Liver (tissue), 8 donors: ENCODE measurements at regions not wholly inside any gene's neighbourhood (a gene's known extent, or its start where the extent isn't known, plus 50 kb on each side); places are given as distances from the start of the nearest gene placed in this dataset.
"Not testable (repeated sequence)": the region's sequence is repeated elsewhere in the genome, so short reads cannot be mapped to it uniquely, and the experiment has no call there.

Experiments
- DNase-seq: peaks from one replicate; pipeline ENCODE4 v3.0.0-alpha.2; 2017; ENCODE audit warnings: low spot score
- H3K27ac ChIP-seq, 2 donors: one replicate each; pipeline ENCODE4 v1.7.0; 2013; ENCODE audit warnings: inconsistent platforms in 2 of 2, low read length in 2 of 2, control low read depth in 1 of 2, low read depth in 1 of 2, mild to moderate bottlenecking in 1 of 2
- H3K27me3 ChIP-seq, 4 donors: one replicate each; pipeline versions ENCODE4 v1.6.1 to v1.7.0; 2013; ENCODE audit warnings: low read length in 3 of 4, inconsistent platforms in 1 of 4, mild to moderate bottlenecking in 1 of 4, moderate library complexity in 1 of 4; ENCODE audit not compliant: control insufficient read depth in 4 of 4, insufficient read depth in 4 of 4
- H3K36me3 ChIP-seq, 4 donors: one replicate each; pipeline versions ENCODE4 v1.6.1 to v1.7.0; 2013; ENCODE audit warnings: low read length in 3 of 4, mild to moderate bottlenecking in 3 of 4, low read depth in 1 of 4, moderate library complexity in 1 of 4; ENCODE audit not compliant: control insufficient read depth in 4 of 4, insufficient read depth in 3 of 4
- H3K4me1 ChIP-seq, 4 donors: one replicate each; pipeline versions ENCODE4 v1.6.1 to v1.7.0; 2013; ENCODE audit warnings: low read length in 3 of 4, mild to moderate bottlenecking in 3 of 4, moderate library complexity in 1 of 4; ENCODE audit not compliant: control insufficient read depth in 4 of 4, insufficient read depth in 4 of 4
- H3K4me3 ChIP-seq, 3 donors: one replicate each; pipeline versions ENCODE4 v1.6.1 to v1.7.0; 2013; ENCODE audit warnings: low read length in 3 of 3, control low read depth in 1 of 3, low read depth in 1 of 3, mild to moderate bottlenecking in 1 of 3
- H3K9ac ChIP-seq, 2 donors: one replicate each; pipeline ENCODE4 v1.7.0; 2013; ENCODE audit warnings: low read length in 2 of 2, mild to moderate bottlenecking in 2 of 2, moderate library complexity in 2 of 2, control low read depth in 1 of 2, low read depth in 1 of 2
- H3K9me3 ChIP-seq, 4 donors: one replicate each; pipeline versions ENCODE4 v1.6.1 to v1.7.0; 2013; ENCODE audit warnings: low read length in 3 of 4; ENCODE audit not compliant: control insufficient read depth in 4 of 4
- EGR1 ChIP-seq, 2 donors: IDR thresholded peaks; 2 replicates each; pipeline ENCODE4 v1.6.1; 2016 to 2018; ENCODE audit warnings: antibody characterized with exemption in 2 of 2, low read depth in 2 of 2
- FOXA1 ChIP-seq: IDR thresholded peaks from 2 replicates; pipeline ENCODE4 v1.6.1; 2016; ENCODE audit warnings: antibody characterized with exemption
- FOXA2 ChIP-seq: IDR thresholded peaks from 2 replicates; pipeline ENCODE4 v1.6.1; 2016; ENCODE audit warnings: antibody characterized with exemption
- HNF4A ChIP-seq, 2 donors: conservative IDR thresholded peaks; 2 replicates each; pipeline ENCODE4 v1.6.1; 2016; ENCODE audit warnings: antibody characterized with exemption in 2 of 2, mild to moderate bottlenecking in 2 of 2
- HNF4G ChIP-seq: IDR thresholded peaks from 2 replicates; pipeline ENCODE4 v1.6.1; 2016; ENCODE audit warnings: antibody characterized with exemption
- JUND ChIP-seq, 2 donors: IDR thresholded peaks; 2 replicates each; pipeline ENCODE4 v1.6.1; 2016; ENCODE audit warnings: antibody characterized with exemption in 2 of 2
- RAD21 ChIP-seq, 2 donors: IDR thresholded peaks; 2 replicates each; pipeline ENCODE4 v1.6.1; 2016; ENCODE audit warnings: antibody characterized with exemption in 2 of 2, mild to moderate bottlenecking in 2 of 2
- TAF1 ChIP-seq: conservative IDR thresholded peaks from 2 replicates; pipeline ENCODE4 v1.6.1; 2016; ENCODE audit warnings: antibody characterized with exemption, mild to moderate bottlenecking
- YY1 ChIP-seq: IDR thresholded peaks from 2 replicates; pipeline ENCODE4 v1.6.1; 2016; ENCODE audit warnings: antibody characterized with exemption, mild to moderate bottlenecking
- ZBTB33 ChIP-seq: IDR thresholded peaks from 2 replicates; pipeline ENCODE4 v1.6.1; 2016; ENCODE audit warnings: antibody characterized with exemption
- WGBS: extraction: QIAGEN DNeasy Blood & Tissue Kit; methylation state at CpG from one replicate; pipeline ENCODE4 v1.1.7; 2013; 5-methylcytosine and 5-hydroxymethylcytosine counted together
- TF ChIP-seq, protein P1 (sequence below): fragments of 150-350 bp; IDR thresholded peaks from 2 replicates; pipeline ENCODE4 v1.5.1; 2017; ENCODE audit warnings: improper control_type of control experiment, low read depth, low read length; ENCODE audit not compliant: missing input control
- donor health status: healthy.
- donor health status: healthy.
- donor health status: healthy.
- donor health status: healthy.
- donor health status: healthy.

DNA sequence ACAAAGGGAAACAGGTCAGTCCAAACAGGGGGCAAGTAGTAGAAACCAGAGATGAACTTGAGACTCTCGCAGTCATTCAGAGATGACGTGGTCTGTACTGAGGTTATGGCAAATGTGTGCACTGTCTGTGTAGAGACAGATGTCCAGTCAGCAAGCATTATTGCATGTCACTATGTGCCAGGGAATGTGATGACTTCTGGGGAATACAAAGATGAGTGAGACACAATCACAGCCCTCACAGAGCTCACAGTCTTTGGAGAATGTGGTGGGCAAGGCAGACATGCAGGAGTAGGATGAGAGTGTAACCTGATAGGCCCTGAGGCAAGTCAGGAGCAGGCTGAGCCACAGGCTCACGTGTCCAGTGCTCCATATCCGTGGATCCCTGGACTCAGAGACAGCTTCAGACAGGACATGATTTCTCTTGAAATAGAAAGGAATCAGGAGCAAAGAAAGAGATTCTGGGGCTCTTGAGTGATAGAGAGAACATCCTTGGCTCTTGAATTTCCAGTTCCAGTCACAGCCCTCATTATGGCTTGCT, 550.7 kb downstream of the ETS1 start:
- H3K27me3 ChIP-seq: no peaks in the 10 kb centered on the region
- H3K4me1 ChIP-seq: peaks cover 0 to 4% (median 0%) of the 10 kb centered on the region in 4 donors
- no peaks in the 10 kb centered on the region for H3K36me3 ChIP-seq
- no peak overlapping the region for H3K4me3 ChIP-seq
- no peak overlapping the region for H3K9ac ChIP-seq
- no peaks in the 10 kb centered on the region for H3K9me3 ChIP-seq
- DNase-seq: no peak
- 90% methylated on average over 4 of the region's 4 CpGs for WGBS
- no peak for TF ChIP-seq FOXA2
- no peak for TF ChIP-seq EGR1 (IDR thresholded peaks at IDR 0.05; ENCODE audit: low read depth in 2 of 2)
- no peak for TF ChIP-seq TAF1
- TF ChIP-seq ZBTB33: no peak
- TF ChIP-seq FOXA1: no peak
- no peak for TF ChIP-seq YY1
- TF ChIP-seq HNF4G: no peak
- TF ChIP-seq HNF4A (conservative IDR thresholded peaks at IDR 0.05): no peak
- H3K27ac ChIP-seq: no peak overlapping the region

DNA sequence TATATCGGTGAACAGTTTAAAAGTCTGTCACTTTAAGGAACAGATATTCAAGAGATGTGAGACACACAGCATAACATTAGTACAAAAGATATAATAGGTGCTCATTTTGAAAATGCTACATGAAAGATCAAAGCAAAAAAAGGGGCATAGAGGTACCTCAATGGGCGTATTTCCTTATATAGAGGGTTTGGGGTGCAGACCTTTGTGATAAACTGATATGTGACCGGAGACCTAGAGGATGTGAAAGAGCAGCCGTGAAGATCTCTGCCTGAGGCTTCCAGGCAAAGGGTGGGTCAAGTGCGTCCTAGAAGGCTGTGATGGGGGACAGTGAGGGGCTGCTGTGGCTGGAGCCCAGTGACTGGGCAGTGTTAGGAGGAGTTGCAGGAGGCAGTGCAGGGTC, 551.4 kb downstream of the ETS1 start:
- 85% methylated on average over 5 of the region's 5 CpGs for WGBS
- H3K27ac ChIP-seq: no peak overlapping the region
- H3K9ac ChIP-seq: no peak overlapping the region
- H3K36me3 ChIP-seq: no peaks in the 10 kb centered on the region
- H3K27me3 ChIP-seq: no peaks in the 10 kb centered on the region
- peaks cover 0 to 10% (median 1%) of the 10 kb centered on the region in 4 donors for H3K4me1 ChIP-seq
- TF ChIP-seq ZBTB33 (no peak), HNF4A (conservative IDR thresholded peaks at IDR 0.05) (no peak), JUND (IDR thresholded peaks at IDR 0.05) (no peak)
- H3K4me3 ChIP-seq: no peak overlapping the region
- no peaks in the 10 kb centered on the region for H3K9me3 ChIP-seq
- DNase-seq: no peak

- DNase-seq, H3K4me3 ChIP-seq, H3K27ac ChIP-seq, H3K9ac ChIP-seq, H3K36me3 ChIP-seq, H3K27me3 ChIP-seq, H3K9me3 ChIP-seq: not testable (repeated sequence)
- H3K4me1 ChIP-seq: peaks cover 6 to 19% (median 15%) of the 10 kb centered on the region in 4 donors
- peak; percentile 96 to 97 for TF ChIP-seq RAD21 (IDR thresholded peaks at IDR 0.05)
- TF ChIP-seq, protein P1, sequence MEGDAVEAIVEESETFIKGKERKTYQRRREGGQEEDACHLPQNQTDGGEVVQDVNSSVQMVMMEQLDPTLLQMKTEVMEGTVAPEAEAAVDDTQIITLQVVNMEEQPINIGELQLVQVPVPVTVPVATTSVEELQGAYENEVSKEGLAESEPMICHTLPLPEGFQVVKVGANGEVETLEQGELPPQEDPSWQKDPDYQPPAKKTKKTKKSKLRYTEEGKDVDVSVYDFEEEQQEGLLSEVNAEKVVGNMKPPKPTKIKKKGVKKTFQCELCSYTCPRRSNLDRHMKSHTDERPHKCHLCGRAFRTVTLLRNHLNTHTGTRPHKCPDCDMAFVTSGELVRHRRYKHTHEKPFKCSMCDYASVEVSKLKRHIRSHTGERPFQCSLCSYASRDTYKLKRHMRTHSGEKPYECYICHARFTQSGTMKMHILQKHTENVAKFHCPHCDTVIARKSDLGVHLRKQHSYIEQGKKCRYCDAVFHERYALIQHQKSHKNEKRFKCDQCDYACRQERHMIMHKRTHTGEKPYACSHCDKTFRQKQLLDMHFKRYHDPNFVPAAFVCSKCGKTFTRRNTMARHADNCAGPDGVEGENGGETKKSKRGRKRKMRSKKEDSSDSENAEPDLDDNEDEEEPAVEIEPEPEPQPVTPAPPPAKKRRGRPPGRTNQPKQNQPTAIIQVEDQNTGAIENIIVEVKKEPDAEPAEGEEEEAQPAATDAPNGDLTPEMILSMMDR: peak; percentile 84
- 46% methylated on average over 14 of the region's 14 CpGs for WGBS
Measured at GRCh38 chr11:128031538-128032134, 555.7 kb downstream of the ETS1 start.
